KMS-11 (cell line): ENCODE measurements at regions not wholly inside any gene's neighbourhood (a gene's known extent, or its start where the extent isn't known, plus 50 kb on each side); places are given as distances from the start of the nearest gene placed in this dataset.

ENCODE experiments used
- H2AFZ ChIP-seq: fragments of 200-600 bp; sonication (generic); 2 replicates; pipeline ENCODE4 v1.6.1; 2016; ENCODE audit warnings: antibody characterized with exemption, mixed run types, low read depth
- H3K27ac ChIP-seq: fragments of 200-600 bp; sonication (generic); 2 replicates; pipeline ENCODE4 v1.6.1; 2016; ENCODE audit warnings: mild to moderate bottlenecking, mixed run types
- H3K27me3 ChIP-seq: fragments of 200-600 bp; sonication (generic); 2 replicates; pipeline ENCODE4 v1.6.1; 2017; ENCODE audit warnings: mild to moderate bottlenecking, low read depth, mixed run types, moderate library complexity; ENCODE audit not compliant: insufficient read depth
- H3K36me3 ChIP-seq: fragments of 200-600 bp; sonication (generic); 2 replicates; pipeline ENCODE4 v1.6.1; 2017; ENCODE audit warnings: mild to moderate bottlenecking, mixed run types; ENCODE audit not compliant: insufficient read depth
- H3K4me1 ChIP-seq: fragments of 200-600 bp; sonication (generic); 2 replicates; pipeline ENCODE4 v1.6.1; 2016; ENCODE audit warnings: mild to moderate bottlenecking, low read depth, mixed run types; ENCODE audit not compliant: poor library complexity, severe bottlenecking
- H3K4me2 ChIP-seq: fragments of 200-600 bp; sonication (generic); 2 replicates; pipeline ENCODE4 v1.7.0; 2016; ENCODE audit warnings: mild to moderate bottlenecking, mixed run types
- H3K4me3 ChIP-seq: fragments of 200-600 bp; sonication (generic); IDR thresholded peaks from 2 replicates; pipeline ENCODE4 v1.6.1; 2017; ENCODE audit warnings: low read depth, low read length, mixed read lengths; ENCODE audit not compliant: insufficient read depth
- H3K79me2 ChIP-seq: fragments of 200-600 bp; sonication (generic); 2 replicates; pipeline ENCODE4 v1.6.1; 2016; ENCODE audit warnings: low read depth, mixed run types; ENCODE audit not compliant: insufficient read depth
- H3K9ac ChIP-seq: fragments of 200-600 bp; sonication (generic); 2 replicates; pipeline ENCODE4 v1.6.1; 2016; ENCODE audit warnings: mild to moderate bottlenecking, mixed run types
- H4K20me1 ChIP-seq: fragments of 200-600 bp; sonication (generic); 2 replicates; pipeline ENCODE4 v1.6.1; 2016; ENCODE audit warnings: mild to moderate bottlenecking, mixed run types; ENCODE audit not compliant: insufficient read depth
- CTCF ChIP-seq: fragments of 200-600 bp; sonication (generic); conservative IDR thresholded peaks from 2 replicates; pipeline ENCODE4 v1.6.1; 2017; ENCODE audit warnings: low read depth, mild to moderate bottlenecking, antibody characterized with exemption, low read length, moderate library complexity, mixed read lengths

GRCh38 chr15:55112706-55113105 lies 84.0 kb downstream of the RSL24D1 start:
- H3K79me2 ChIP-seq, result no peaks in the 10 kb centered on the region
- H3K9ac ChIP-seq, result no peak overlapping the region
- no peaks in the 10 kb centered on the region for H4K20me1 ChIP-seq
- H3K27me3 ChIP-seq, result no peaks in the 10 kb centered on the region
- no peak for TF ChIP-seq CTCF
- no peak overlapping the region for H3K4me3 ChIP-seq
- peaks cover 11% of the 10 kb centered on the region for H3K4me1 ChIP-seq
- no peak overlapping the region for H3K4me2 ChIP-seq
- no peak overlapping the region for H2AFZ ChIP-seq
- no peak overlapping the region for H3K27ac ChIP-seq
- H3K36me3 ChIP-seq, result no peaks in the 10 kb centered on the region

GRCh38 chr15:55110446-55110845 lies 86.3 kb downstream of the RSL24D1 start:
- Histone ChIP-seq H3K9ac (no peak overlapping the region), H3K4me3 (no peak overlapping the region), H3K27me3 (no peaks in the 10 kb centered on the region), H3K79me2 (no peaks in the 10 kb centered on the region), H3K36me3 (no peaks in the 10 kb centered on the region), H2AFZ (no peak overlapping the region), H3K4me2 (no peak overlapping the region), H3K4me1 (peaks cover 11% of the 10 kb centered on the region), H3K27ac (no peak overlapping the region), H4K20me1 (no peaks in the 10 kb centered on the region)
- TF ChIP-seq CTCF, result no peak

GRCh38 chr15:55108858-55109518 lies 87.8 kb downstream of the RSL24D1 start:
- no peaks in the 10 kb centered on the region for H3K36me3 ChIP-seq
- no peak overlapping the region for H3K4me3 ChIP-seq
- no peaks in the 10 kb centered on the region for H4K20me1 ChIP-seq
- H3K4me2 ChIP-seq, result no peak overlapping the region
- no peaks in the 10 kb centered on the region for H3K27me3 ChIP-seq
- H2AFZ ChIP-seq, result no peak overlapping the region
- no peaks in the 10 kb centered on the region for H3K79me2 ChIP-seq
- peak; percentile 97 for TF ChIP-seq CTCF
- no peak overlapping the region for H3K9ac ChIP-seq
- H3K4me1 ChIP-seq, result peaks cover 11% of the 10 kb centered on the region
- no peak overlapping the region for H3K27ac ChIP-seq

GRCh38 chr15:55108448-55108847 lies 88.3 kb downstream of the RSL24D1 start:
- Histone ChIP-seq H3K27me3 (no peaks in the 10 kb centered on the region), H3K36me3 (no peaks in the 10 kb centered on the region), H3K4me2 (no peak overlapping the region), H3K4me3 (no peak overlapping the region), H3K4me1 (peaks cover 11% of the 10 kb centered on the region), H3K27ac (no peak overlapping the region), H3K9ac (no peak overlapping the region), H2AFZ (no peak overlapping the region), H3K79me2 (no peaks in the 10 kb centered on the region), H4K20me1 (no peaks in the 10 kb centered on the region)
- no peak for TF ChIP-seq CTCF
